ENCODE measurements at regions not wholly inside any gene's neighbourhood (a gene's known extent, or its start where the extent isn't known, plus 50 kb on each side); places are given as distances from the start of the nearest gene placed in this dataset.

- DNase-seq (ENCODE audit: low read depth): no peak
These were observed 221.5 kb upstream of the TOPAZ1 start for GRCh38 chr3:44020143-44020542.

DNA sequence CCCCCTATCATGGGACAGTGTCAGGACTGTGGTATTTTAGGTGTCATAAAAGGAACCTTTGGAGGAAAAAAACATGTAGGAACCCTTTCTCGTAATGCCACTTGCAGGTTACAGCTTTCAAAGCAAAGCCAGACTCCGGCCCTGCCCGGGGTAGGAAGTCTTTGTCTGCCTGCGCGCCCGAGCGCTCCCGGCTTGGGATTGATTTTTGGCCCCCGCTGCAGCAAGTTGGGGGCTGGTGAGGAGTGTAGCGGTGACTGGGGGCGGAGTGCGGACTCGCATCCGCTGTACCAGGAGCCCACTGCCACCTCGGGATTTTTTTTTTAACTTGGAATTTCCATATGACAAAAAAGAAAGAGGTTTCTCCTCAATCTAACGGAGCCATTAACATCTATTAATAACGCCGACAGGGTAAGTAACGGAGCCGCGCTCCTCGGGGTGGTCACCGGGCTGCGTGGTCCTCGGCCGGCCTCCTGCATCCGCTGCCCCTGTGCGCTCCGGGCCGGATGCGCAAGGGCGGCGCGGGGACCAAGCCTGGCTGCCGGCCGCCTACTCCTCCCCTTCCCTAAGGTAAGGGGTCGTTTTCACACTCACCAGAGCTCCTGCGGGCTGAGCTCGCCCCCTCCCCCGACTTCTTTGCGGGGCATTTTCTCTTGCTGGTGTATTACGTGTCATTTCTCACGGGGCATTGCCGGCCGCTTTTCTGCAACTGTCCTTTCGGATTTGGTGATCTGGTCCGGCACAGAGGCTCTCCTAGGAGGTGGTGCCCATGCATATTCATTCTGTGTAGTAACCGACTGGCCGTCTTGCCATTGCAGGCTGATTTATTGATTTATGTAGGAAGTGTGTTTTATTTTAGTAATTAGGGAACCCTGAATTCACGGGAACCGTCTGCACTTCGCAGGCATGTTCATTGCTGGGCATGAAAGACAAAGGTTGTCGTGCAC, 219.8 kb upstream of the TOPAZ1 start:
- DNase-seq (ENCODE audit: low read depth): no peak

DNA sequence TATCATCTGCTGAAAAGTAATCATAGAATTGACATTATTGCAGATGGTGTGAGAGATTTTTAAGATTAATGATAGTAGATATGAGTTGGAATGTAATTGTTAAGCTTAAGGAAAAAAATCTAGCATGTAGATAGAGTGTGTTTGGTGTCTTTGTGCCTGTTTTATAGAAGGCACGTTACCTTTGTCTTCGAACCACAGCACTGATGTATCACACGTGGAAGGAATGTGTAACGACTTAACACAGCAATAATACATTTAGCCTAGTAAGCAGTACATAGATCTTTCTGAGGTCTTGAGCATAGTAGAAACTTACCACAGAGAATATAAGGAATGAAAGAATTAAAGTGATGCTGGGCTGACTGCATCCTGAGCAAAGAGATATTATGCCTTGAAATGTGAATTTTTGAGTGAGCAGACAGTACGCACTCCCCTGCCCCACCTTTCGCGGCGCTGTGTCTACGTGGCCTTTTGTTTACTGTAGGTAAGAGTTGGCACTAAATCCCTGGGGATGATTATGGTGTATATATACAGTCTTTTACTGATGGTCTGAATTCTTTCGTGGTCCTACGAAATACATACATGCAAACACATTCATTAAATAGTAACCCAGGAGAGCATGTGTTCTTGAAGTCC, 217.6 kb upstream of the TOPAZ1 start:
- no peak for DNase-seq (ENCODE audit: low read depth)

- DNase-seq (ENCODE audit: low read depth): no peak
These were observed 215.3 kb upstream of the TOPAZ1 start for GRCh38 chr3:44026220-44026865.

GRCh38 chr3:44029100-44029499, 212.6 kb upstream of the TOPAZ1 start:
- no peak for DNase-seq (ENCODE audit: low read depth)

- DNase-seq (ENCODE audit: low read depth): no peak
These were observed 211.4 kb upstream of the TOPAZ1 start for GRCh38 chr3:44030285-44030684.

- no peak for DNase-seq (ENCODE audit: low read depth)
These were observed 210.9 kb upstream of the TOPAZ1 start for GRCh38 chr3:44030687-44031305.

DNA sequence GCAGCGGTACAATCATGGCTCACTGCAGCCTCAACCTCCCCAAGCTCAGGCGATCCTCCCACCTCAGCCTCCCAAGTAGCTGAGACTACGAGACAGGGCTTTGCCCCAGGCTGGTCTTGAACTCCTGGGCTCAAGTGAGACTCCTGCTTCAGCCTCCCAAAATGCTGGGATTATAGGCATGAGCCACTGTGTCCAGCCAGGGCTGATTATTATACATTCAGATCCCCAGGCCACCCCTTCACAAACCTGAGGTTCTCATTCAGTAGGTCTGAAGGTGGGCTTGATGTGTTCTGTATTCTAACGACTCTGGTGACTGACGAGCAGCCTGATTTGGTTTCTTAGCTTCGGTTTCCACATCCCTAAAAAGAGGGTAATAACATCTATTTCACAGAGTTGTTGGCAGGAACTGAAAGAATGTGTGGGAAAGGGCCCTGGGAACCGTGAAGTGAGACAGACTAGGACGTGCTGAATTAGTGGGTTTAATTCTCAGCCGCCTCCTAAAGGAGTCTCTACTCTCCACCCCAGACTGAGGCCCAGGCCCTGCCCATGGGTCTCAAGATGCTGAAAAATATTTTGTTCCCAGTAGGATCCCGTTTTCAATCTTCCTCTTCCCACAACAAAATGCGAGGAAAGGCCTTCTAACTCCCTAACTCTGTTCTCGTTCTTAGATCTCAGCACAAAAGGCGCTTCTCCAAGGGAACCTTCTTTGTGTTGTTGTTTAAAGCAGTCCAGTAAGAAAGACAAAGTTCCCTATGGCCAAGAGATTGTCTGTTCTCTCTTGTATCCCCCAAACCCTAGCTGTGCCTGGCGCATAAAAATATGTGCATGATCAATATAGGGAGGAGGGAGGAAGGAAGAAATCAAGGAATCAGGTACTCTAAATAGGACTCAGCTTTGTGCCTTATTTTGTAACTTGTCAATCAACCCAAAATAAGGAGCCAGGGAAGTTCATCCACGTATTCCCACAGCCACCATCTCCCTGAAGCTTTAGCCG, 210.0 kb upstream of the TOPAZ1 start:
- DNase-seq (ENCODE audit: low read depth): no peak

DNA sequence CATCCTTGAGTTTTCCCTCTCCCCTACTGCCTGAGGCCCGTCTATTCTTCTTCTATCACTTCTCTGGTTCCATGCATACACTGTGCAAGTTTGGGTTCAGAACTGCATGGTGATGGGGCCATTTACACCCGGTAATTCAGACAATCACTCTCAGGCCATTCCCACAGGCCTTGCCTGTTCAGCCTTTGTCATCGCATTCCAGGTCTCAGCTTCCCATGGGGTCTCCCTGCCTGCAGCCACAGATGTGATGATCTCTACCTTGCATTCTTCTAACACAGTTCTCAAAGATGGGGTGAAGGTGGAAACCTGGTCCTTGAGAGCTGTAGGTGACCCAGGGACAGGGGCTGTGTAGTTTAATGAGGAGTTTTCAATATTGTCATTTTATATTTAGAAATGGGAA, 209.2 kb upstream of the TOPAZ1 start:
- DNase-seq (ENCODE audit: low read depth): no peak

DNA sequence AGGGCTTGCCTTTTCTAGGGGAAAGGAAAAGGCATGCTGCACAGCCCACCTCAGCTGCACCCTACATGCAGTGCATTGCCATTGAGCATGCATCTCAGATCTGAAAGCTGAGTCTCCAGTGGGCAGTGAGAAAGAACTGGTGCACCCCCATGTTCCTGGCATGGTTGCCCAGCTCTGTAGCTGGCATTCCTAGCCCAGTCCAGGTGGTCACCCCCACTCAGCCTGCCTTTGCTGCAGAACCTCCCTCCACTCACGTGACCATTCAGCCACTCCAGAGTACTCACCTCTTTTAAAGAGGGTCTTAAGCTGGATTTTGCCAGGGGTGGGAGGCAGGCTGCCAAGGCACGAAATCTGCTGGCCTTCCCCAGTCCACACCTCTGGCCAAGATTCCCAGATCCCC, 208.6 kb upstream of the TOPAZ1 start:
- no peak for DNase-seq (ENCODE audit: low read depth)

GRCh38 chr3:44036850-44037249, 204.8 kb upstream of the TOPAZ1 start:
- DNase-seq (ENCODE audit: low read depth): no peak

DNA sequence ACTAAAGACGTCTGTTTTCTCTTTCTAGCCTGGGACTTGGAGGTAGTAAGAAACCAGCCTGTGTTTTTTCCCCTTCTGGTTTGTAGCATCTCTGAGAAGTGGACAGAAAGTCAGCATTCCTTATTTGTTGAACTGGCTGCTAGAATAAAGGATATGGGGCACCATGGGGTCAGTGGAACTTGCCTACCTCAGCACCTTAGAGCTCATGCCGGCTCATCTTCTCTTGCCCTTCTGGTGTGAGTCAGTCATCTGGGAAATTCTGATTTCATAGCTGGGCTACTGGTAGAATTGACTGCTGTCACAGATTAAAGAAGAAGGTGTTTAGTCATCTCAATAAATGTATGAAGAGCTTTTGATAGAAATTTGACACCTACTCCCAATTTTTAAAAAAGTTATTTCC, 202.7 kb upstream of the TOPAZ1 start:
- DNase-seq (ENCODE audit: low read depth): no peak

DNA sequence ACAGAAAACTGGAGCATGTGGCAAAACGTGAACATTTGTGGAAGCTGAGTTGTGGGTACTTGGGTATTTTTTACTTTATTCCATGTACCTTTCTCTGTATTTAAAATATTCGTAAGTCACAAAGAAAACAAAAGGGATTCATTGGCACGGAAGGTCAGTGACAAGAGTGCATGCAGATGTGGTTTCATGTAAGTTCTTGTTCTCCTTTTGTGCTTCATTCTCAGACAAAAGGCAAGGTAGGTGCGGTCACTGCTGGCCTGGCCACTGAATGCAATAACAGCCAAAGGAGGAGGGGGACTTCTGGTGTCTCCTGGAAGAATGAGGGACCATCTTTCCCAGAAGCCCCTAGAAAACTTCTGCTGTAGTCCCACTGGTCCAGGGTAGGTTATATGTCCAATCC, 200.0 kb upstream of the TOPAZ1 start:
- no peak for DNase-seq (ENCODE audit: low read depth)

DNA sequence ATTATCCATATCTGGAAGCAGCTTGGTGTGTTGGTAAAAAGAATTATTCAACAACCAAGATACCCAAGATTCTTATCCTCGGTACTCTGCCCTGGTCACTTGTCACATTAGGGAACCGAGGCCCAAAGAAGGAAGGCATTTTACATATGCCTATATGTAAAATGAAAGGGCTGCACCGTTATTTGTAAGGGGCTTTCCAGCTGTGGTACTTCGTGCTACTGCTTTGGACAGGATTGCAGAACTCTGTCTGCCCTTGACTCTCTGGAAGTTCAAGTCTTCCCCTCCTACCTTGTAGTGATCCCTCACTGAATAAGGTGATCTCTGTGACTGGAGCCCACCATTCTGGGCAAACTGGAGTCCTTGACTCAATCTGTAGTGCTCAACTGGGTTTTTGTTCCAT, 198.9 kb upstream of the TOPAZ1 start:
- DNase-seq (ENCODE audit: low read depth): no peak

- no peak for DNase-seq (ENCODE audit: low read depth)
These were observed 196.0 kb upstream of the TOPAZ1 start for GRCh38 chr3:44045476-44046275.

DNA sequence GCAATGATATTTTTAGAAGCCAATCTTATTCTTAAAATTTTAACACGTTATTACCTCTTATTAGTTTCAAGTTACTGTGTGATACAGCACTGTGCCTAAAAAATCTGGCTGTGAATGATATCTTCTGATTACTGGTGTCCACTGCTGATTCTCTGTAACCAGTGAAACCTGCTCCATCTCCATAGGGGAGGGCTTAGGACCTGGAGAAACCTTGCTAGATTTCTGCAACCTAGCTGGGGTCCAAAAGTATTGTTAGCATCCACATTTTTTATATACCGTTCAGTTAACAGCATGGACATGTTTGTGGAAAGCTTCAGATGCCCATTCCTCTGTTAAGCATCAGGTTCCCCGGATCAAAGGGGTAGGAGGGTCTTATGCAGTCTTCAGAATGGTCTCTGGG, 193.9 kb upstream of the TOPAZ1 start:
- DNase-seq (ENCODE audit: low read depth): no peak

DNA sequence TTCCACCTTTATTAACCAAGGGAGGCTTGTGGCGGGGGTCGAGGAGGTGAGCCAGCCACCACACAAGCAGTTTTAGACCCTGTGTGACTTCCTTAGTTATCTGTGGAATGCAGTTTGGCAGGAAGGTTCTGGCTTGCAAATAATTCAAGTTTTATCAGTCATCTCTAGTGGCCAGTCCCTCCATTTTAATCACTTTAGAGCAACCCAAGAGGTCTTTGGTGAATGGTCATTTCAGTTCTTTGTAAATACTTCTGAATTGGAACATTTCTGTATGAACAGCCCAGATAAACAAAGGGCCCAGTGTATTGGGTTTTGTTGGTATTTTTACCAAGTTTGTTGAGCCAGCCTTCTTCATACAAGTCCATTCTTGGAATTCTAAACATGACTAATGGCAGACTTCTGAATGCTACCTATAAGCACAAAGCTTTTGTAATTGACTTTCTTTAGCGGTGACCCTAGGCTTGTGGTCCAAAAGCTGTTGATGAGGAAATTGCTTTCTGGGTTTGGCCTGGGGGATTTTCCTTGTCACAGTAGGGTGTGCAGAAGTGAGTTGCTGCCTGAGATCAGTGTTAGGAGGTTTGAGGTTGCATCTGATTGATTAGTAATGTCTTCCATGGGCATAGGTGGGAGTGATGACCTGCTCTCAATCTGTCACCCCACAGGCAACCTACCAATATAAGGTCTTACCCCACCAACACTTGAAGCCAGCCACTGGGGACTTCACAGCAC, 193.3 kb upstream of the TOPAZ1 start:
- DNase-seq (ENCODE audit: low read depth): no peak

GRCh38 chr3:44048949-44049348, 192.7 kb upstream of the TOPAZ1 start:
- no peak for DNase-seq (ENCODE audit: low read depth)

DNA sequence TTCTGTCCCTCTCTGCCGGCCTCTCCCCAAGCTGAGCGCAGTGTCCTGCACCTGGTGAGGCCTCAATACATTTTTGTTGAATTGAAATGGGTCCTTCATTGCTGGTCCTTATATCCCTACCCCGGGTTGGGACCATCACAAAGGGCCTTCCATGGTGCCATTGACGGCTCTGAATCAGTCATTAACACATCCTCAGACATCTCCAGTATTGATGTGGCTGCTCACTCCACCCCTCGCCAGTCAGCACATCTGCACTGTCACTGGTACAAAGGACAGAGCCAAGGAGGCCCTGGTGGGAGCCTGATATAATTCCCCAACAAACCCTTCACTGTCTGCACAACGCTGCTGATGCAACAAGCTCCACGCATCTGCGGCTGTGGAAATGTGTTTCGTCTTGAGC, 191.6 kb upstream of the TOPAZ1 start:
- no peak for DNase-seq (ENCODE audit: low read depth)

DNA sequence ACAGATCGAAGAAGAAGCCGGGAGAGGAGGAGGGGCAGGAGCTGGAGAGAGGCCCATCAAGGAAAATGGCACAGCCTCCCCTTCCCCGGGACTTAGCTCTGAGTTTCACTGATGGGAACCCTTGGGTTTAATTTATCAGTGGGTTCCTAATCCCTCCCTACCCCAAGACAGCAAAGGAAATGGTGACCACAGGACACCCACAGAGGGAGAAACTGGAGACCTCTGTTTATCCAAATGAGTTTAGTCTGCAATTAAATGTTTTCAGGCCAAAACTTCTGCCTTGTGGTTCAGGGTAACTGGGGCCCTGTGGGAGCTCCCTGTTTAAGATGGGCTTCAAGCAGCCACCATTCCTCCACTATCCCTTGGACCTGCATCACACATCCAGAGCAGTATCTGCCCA, 190.8 kb upstream of the TOPAZ1 start:
- DNase-seq (ENCODE audit: low read depth): no peak

All from activated T-cell treated with anti-CD3 and anti-CD28 coated beads for 1 hour (primary cell).